Astrocyte (in vitro differentiated cells and primary cell): ENCODE measurements at regions not wholly inside any gene's neighbourhood (a gene's known extent, or its start where the extent isn't known, plus 50 kb on each side); places are given as distances from the start of the nearest gene placed in this dataset.

ENCODE experiments used
- DNase-seq: peaks from one replicate; pipeline ENCODE4 v3.0.0-alpha.2; 2010; ENCODE audit warnings: low read depth
- FAIRE-seq: peaks from 2 replicates; lab custom pipeline; 2011; peaks lifted over from hg19 to GRCh38; lab: Jason Lieb, UNC
- H2AFZ ChIP-seq: 2 replicates; pipeline ENCODE4 v1.6.0; 2012; ENCODE audit warnings: low read depth, low read length, inconsistent platforms
- H3K27ac ChIP-seq: 2 replicates; pipeline ENCODE4 v1.5.1; 2011; ENCODE audit warnings: low read depth, low read length, inconsistent platforms
- H3K27me3 ChIP-seq: 2 replicates; pipeline ENCODE4 v1.6.0; 2011; ENCODE audit warnings: low read length, inconsistent platforms; ENCODE audit not compliant: insufficient read depth
- H3K36me3 ChIP-seq: 2 replicates; pipeline ENCODE4 v1.5.1; 2011; ENCODE audit warnings: low read length, inconsistent platforms; ENCODE audit not compliant: insufficient read depth
- H3K4me1 ChIP-seq: 2 replicates; pipeline ENCODE4 v1.5.1; 2011; ENCODE audit warnings: low read length, inconsistent platforms; ENCODE audit not compliant: insufficient read depth
- H3K4me2 ChIP-seq: 2 replicates; pipeline ENCODE4 v1.6.0; 2012; ENCODE audit warnings: low read length, inconsistent platforms
- H3K4me3 ChIP-seq: 2 replicates; pipeline ENCODE4 v1.5.1; 2011; ENCODE audit warnings: low read depth, mild to moderate bottlenecking, low read length, inconsistent platforms; ENCODE audit not compliant: insufficient read depth
- H3K79me2 ChIP-seq: 2 replicates; pipeline ENCODE4 v1.6.0; 2012; ENCODE audit warnings: mild to moderate bottlenecking, low read length, inconsistent platforms; ENCODE audit not compliant: insufficient read depth
- H3K9ac ChIP-seq: 2 replicates; pipeline ENCODE4 v1.6.0; 2012; ENCODE audit warnings: mild to moderate bottlenecking, low read length, inconsistent platforms
- H3K9me3 ChIP-seq: 2 replicates; pipeline ENCODE4 v1.5.1; 2012; ENCODE audit warnings: low read depth, mild to moderate bottlenecking, low read length, inconsistent platforms; ENCODE audit not compliant: insufficient read depth
- H4K20me1 ChIP-seq: 2 replicates; pipeline ENCODE4 v1.6.0; 2012; ENCODE audit warnings: low read length, inconsistent platforms; ENCODE audit not compliant: insufficient read depth
- H3K27ac Mint-ChIP-seq: one replicate; pipeline ENCODE4 v1.8.0; 2021; ENCODE audit warnings: mild to moderate bottlenecking, mixed read lengths; ENCODE audit not compliant: unreplicated experiment
- H3K27me3 Mint-ChIP-seq: one replicate; pipeline ENCODE4 v1.8.0; 2021; ENCODE audit warnings: low read depth, mixed read lengths; ENCODE audit not compliant: unreplicated experiment
- H3K36me3 Mint-ChIP-seq: one replicate; pipeline ENCODE4 v1.8.0; 2021; ENCODE audit warnings: low read depth, mixed read lengths; ENCODE audit not compliant: unreplicated experiment
- H3K4me1 Mint-ChIP-seq: one replicate; pipeline ENCODE4 v1.8.0; 2021; ENCODE audit warnings: low read depth, mixed read lengths; ENCODE audit not compliant: unreplicated experiment
- H3K4me3 Mint-ChIP-seq: one replicate; pipeline ENCODE4 v1.8.0; 2021; ENCODE audit warnings: mild to moderate bottlenecking, moderate library complexity, mixed read lengths; ENCODE audit not compliant: unreplicated experiment
- H3K9me3 Mint-ChIP-seq: one replicate; pipeline ENCODE4 v1.8.0; 2021; ENCODE audit warnings: mild to moderate bottlenecking, mixed read lengths; ENCODE audit not compliant: unreplicated experiment
- CTCF ChIP-seq: IDR thresholded peaks from 2 replicates; pipeline ENCODE4 v1.5.1; 2011; ENCODE audit warnings: low read depth, mild to moderate bottlenecking, inconsistent platforms, low read length, moderate library complexity; ENCODE audit not compliant: insufficient read depth
- EZH2 ChIP-seq: IDR thresholded peaks from 2 replicates; pipeline ENCODE4 v1.6.1; 2012; ENCODE audit warnings: mild to moderate bottlenecking, low read length, inconsistent platforms; ENCODE audit not compliant: insufficient read depth

- H3K79me2 ChIP-seq: no peaks in the 10 kb centered on the region
- no peak overlapping the region for H3K27ac ChIP-seq
- no peak overlapping the region for H3K4me2 ChIP-seq
- FAIRE-seq (no peak), DNase-seq (no peak)
- H3K27me3 Mint-ChIP-seq: peaks cover 41% of the 10 kb centered on the region
- no peaks in the 10 kb centered on the region for H3K9me3 ChIP-seq
- H3K36me3 ChIP-seq: no peaks in the 10 kb centered on the region
- H3K9ac ChIP-seq: no peak overlapping the region
- H3K36me3 Mint-ChIP-seq: no peaks in the 10 kb centered on the region
- H3K4me3 ChIP-seq: no peak overlapping the region
- H2AFZ ChIP-seq: no peak overlapping the region
- no peaks in the 10 kb centered on the region for H3K4me1 ChIP-seq
- no peak overlapping the region for H3K27ac Mint-ChIP-seq
- TF ChIP-seq EZH2: no peak
- TF ChIP-seq CTCF: no peak
- peaks cover 11% of the 10 kb centered on the region for H3K4me1 Mint-ChIP-seq
- H4K20me1 ChIP-seq: no peaks in the 10 kb centered on the region
- H3K9me3 Mint-ChIP-seq: peaks cover 6% of the 10 kb centered on the region
- H3K27me3 ChIP-seq: no peaks in the 10 kb centered on the region
- H3K4me3 Mint-ChIP-seq: no peak overlapping the region
Measured at GRCh38 chr1:11379851-11380250, 99.1 kb upstream of the DISP3 start.

- no peaks in the 10 kb centered on the region for H3K36me3 ChIP-seq
- H3K27me3 Mint-ChIP-seq: peaks cover 46% of the 10 kb centered on the region
- peaks cover 11% of the 10 kb centered on the region for H3K4me1 Mint-ChIP-seq
Measured at GRCh38 chr1:11380500-11380899, 98.5 kb upstream of the DISP3 start.

More at GRCh38 chr1:11380500-11380899, 98.5 kb upstream of the DISP3 start:
- FAIRE-seq (no peak), DNase-seq (no peak)
- Histone ChIP-seq H2AFZ (no peak overlapping the region), H3K9me3 (no peaks in the 10 kb centered on the region), H3K79me2 (no peaks in the 10 kb centered on the region), H4K20me1 (no peaks in the 10 kb centered on the region), H3K27ac (no peak overlapping the region), H3K4me2 (no peak overlapping the region), H3K4me3 (no peak overlapping the region), H3K9ac (no peak overlapping the region), H3K27me3 (no peaks in the 10 kb centered on the region), H3K4me1 (no peaks in the 10 kb centered on the region)
- Mint-ChIP-seq H3K36me3 (no peaks in the 10 kb centered on the region), H3K9me3 (peaks cover 6% of the 10 kb centered on the region), H3K4me3 (no peak overlapping the region), H3K27ac (no peak overlapping the region)
- TF ChIP-seq CTCF (no peak), EZH2 (no peak)
